ENCODE measurements at regions not wholly inside any gene's neighbourhood (a gene's known extent, or its start where the extent isn't known, plus 50 kb on each side); places are given as distances from the start of the nearest gene placed in this dataset.

GRCh38 chr2:117257362-117257761, 557.1 kb upstream of the DDX18 start:
- Histone ChIP-seq H4K5ac (ENCODE audit: low read depth, low read length) (no peak overlapping the region), H3K56ac (ENCODE audit: extremely low read depth, insufficient read depth, low read length) (no peak overlapping the region), H3K4me3 (ENCODE audit: insufficient read depth, low read depth, low read length) (no peak overlapping the region), H3K9me3 (ENCODE audit: control insufficient read depth, insufficient read depth, low read length) (peaks cover 2% of the 10 kb centered on the region; the same call in 1 of the 2 replicates), H2BK20ac (ENCODE audit: low read depth, low read length) (no peak overlapping the region), H3K18ac (ENCODE audit: low read depth, low read length) (no peak overlapping the region), H3K79me1 (ENCODE audit: low read depth in 1 of 2, low read length in 2 of 2) (no peaks in the 10 kb centered on the region), H3K27ac (ENCODE audit: insufficient read depth, low read length) (no peak overlapping the region), H3K4ac (ENCODE audit: low read depth, low read length) (no peak overlapping the region), H4K8ac (ENCODE audit: low read depth in 2 of 2, low read length in 2 of 2) (no peak overlapping the region), H2BK120ac (ENCODE audit: low read depth, low read length) (no peak overlapping the region), H3K14ac (replicated peaks; ENCODE audit: low read depth, low read length) (no peak overlapping the region), H2AFZ (replicated peaks; ENCODE audit: low read length, poor library complexity) (no peak overlapping the region), H2AK9ac (replicated peaks; ENCODE audit: low read depth, low read length, poor library complexity) (no peak overlapping the region), H2AK5ac (ENCODE audit: low read depth, low read length) (no peak overlapping the region), H2BK5ac (ENCODE audit: low read depth, low read length, poor library complexity, severe bottlenecking) (no peak overlapping the region), H4K20me1 (ENCODE audit: insufficient read depth, low read length) (no peaks in the 10 kb centered on the region), H3K23ac (ENCODE audit: low read depth, low read length) (no peak overlapping the region), H3K27me3 (ENCODE audit: control insufficient read depth, insufficient read depth, low read length) (no peaks in the 10 kb centered on the region), H3K9ac (ENCODE audit: low read depth, low read length) (no peak overlapping the region), H4K91ac (ENCODE audit: insufficient read depth, low read depth, low read length) (no peak overlapping the region), H3K9me1 (ENCODE audit: insufficient read depth, low read length) (no peaks in the 10 kb centered on the region), H3K4me2 (ENCODE audit: low read depth, low read length) (no peak overlapping the region), H3K36me3 (ENCODE audit: control insufficient read depth, insufficient read depth, low read length) (no peaks in the 10 kb centered on the region), H2BK15ac (ENCODE audit: low read depth, low read length) (no peak overlapping the region), H3K4me1 (ENCODE audit: control insufficient read depth, insufficient read depth, low read length) (no peaks in the 10 kb centered on the region)
- POLR2A ChIA-PET (ENCODE audit: unreplicated experiment): no interaction called here
- no TSS peak for BruUV-seq (replicated peaks)
- ATAC-seq (ENCODE audit: low read depth) (no peak), DNase-seq (no peak)
- CTCF ChIA-PET: no interaction called here
- intact Hi-C loops (cut with micrococcal nuclease): no loop called here
- TF ChIP-seq CHD1 (IDR thresholded peaks at IDR 0.05; ENCODE audit: low read depth, low read length) (no peak), FOS (IDR thresholded peaks at IDR 0.05; ENCODE audit: low read depth, low read length) (no peak), RCOR1 (IDR thresholded peaks at IDR 0.05; ENCODE audit: insufficient replicate concordance, low read length) (no peak), RAD21 (IDR thresholded peaks at IDR 0.05; ENCODE audit: low read length) (no peak), MAFK (IDR thresholded peaks at IDR 0.05; ENCODE audit: low read depth, low read length) (no peak), MXI1 (IDR thresholded peaks at IDR 0.05; ENCODE audit: borderline replicate concordance, low read depth, low read length) (no peak), CEBPB (IDR thresholded peaks at IDR 0.05; ENCODE audit: low read depth, low read length) (no peak), ELK1 (IDR thresholded peaks at IDR 0.05; ENCODE audit: borderline replicate concordance, low read depth, low read length) (no peak), POLR2A (IDR thresholded peaks at IDR 0.05; ENCODE audit: low read depth, low read length) (no peak), CTCF (conservative IDR thresholded peaks at IDR 0.05; ENCODE audit: low read depth, low read length) (no peak), RFX5 (IDR thresholded peaks at IDR 0.05; ENCODE audit: low read depth, low read length) (no peak), BHLHE40 (IDR thresholded peaks at IDR 0.05; ENCODE audit: low read depth, low read length) (no peak), NFE2L2 (IDR thresholded peaks at IDR 0.05; ENCODE audit: low read depth, low read length) (no peak), SMC3 (IDR thresholded peaks at IDR 0.05; ENCODE audit: low read depth, low read length) (no peak), MAZ (IDR thresholded peaks at IDR 0.05; ENCODE audit: borderline replicate concordance, low read depth, low read length) (no peak)
- TF ChIP-seq, protein P1, sequence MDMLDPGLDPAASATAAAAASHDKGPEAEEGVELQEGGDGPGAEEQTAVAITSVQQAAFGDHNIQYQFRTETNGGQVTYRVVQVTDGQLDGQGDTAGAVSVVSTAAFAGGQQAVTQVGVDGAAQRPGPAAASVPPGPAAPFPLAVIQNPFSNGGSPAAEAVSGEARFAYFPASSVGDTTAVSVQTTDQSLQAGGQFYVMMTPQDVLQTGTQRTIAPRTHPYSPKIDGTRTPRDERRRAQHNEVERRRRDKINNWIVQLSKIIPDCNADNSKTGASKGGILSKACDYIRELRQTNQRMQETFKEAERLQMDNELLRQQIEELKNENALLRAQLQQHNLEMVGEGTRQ (IDR thresholded peaks at IDR 0.05; ENCODE audit: low read depth, low read length): no peak
- no CpG with 5 or more reads among the region's 6 CpGs for WGBS, 2 experiments (ENCODE audit: extremely low coverage in 2 of 2, insufficient read length in 1 of 2)
- dilution Hi-C loops (cut with HindIII; ENCODE audit: low sequenced_read_pairs, unreplicated experiment): no loop called here
- in situ Hi-C loops (cut with MboI; ENCODE audit: low sequenced_read_pairs): no loop called here
